ENCODE measurements at regions not wholly inside any gene's neighbourhood (a gene's known extent, or its start where the extent isn't known, plus 50 kb on each side); places are given as distances from the start of the nearest gene placed in this dataset.

- TF ChIP-seq POLR2A (IDR thresholded peaks at IDR 0.05): no peak
- no peak for TF ChIP-seq CTCF (IDR thresholded peaks at IDR 0.05)
Measured at GRCh38 chr12:81958406-81958805, 199.3 kb upstream of the PPFIA2 start.

All from adrenal gland (tissue), 5 donors.